HG03066 (cell line): ENCODE measurements at regions not wholly inside any gene's neighbourhood (a gene's known extent, or its start where the extent isn't known, plus 50 kb on each side); places are given as distances from the start of the nearest gene placed in this dataset.
A peak's percentile ranks its signal among the peaks of the same experiment; 100 is the strongest.
"Not testable (repeated sequence)": the region's sequence is repeated elsewhere in the genome, so short reads cannot be mapped to it uniquely, and the experiment has no call there.

Experiments
- ATAC-seq: cut with Tn5 transposase; IDR thresholded peaks from one replicate; pipeline ENCODE4 v1.9.1; 2021; ENCODE audit warnings: low read depth; ENCODE audit not compliant: unreplicated experiment

DNA sequence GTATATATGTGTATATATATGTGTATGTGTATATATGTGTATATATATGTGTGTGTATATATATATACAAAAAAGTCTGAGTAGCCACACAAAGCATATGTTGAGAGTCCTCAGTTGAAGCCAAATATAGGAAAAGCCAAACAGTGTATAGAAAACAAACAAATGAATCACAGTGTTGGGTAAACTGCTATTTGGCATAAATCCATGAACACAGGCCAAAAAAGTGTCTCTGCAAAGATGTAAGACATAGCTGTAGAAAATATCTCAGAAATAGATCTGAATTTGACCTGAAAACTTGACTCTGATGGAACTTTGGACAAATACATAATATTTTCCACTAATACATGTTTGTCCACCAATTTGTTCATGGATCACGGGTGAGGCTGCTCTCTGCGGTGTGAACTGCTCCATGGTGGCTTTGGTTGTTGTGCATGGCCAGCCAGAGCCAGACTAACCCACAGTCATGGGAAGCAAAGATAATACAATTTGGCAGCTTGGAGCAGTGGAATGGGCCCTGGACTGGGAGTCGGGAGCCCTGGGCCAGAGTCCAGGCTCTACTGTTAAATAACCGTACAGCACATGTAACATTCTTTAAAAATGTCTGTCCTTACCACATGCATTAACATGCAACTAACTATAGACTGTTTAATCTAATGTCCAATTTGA is 76.9 kb upstream of the EED start:
- no peak for ATAC-seq

DNA sequence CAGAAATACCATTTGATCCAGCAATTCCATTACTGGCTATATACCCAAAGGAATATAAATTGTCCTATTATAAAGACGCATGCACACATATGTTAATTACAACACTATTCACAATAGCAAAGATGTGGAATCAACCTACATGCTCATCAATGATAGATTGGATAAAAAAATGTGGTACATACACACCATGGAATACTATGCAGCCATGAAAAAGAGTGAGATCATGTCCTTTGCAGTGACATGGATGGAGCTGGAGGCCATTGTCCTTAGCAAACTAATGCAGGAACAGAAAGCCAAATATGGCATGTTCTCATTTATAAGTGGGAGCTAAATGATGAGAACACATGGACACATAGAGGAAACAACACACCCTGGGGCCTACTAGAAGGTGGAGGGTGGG is 78.3 kb upstream of the EED start:
- not testable (repeated sequence) for ATAC-seq

DNA sequence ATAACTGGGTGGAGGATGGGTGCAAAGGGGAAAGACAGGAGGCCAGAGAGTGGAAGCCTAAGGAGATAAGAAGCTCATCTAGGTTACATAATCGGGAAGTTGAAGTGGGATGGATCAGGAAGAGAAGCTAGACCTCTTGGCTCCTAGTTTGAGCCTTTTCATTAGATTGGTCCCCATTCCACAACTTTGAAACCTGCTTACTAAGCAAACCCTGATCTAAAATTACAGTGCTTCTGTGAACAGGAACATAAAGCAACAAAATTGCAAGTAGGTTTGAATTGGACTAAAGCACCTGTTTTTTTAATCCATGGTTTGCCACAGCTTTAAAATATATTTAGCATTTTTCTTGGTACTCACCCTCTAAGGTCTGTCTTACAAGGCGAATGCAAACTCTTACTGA is 80.4 kb upstream of the EED start:
- no peak for ATAC-seq

DNA sequence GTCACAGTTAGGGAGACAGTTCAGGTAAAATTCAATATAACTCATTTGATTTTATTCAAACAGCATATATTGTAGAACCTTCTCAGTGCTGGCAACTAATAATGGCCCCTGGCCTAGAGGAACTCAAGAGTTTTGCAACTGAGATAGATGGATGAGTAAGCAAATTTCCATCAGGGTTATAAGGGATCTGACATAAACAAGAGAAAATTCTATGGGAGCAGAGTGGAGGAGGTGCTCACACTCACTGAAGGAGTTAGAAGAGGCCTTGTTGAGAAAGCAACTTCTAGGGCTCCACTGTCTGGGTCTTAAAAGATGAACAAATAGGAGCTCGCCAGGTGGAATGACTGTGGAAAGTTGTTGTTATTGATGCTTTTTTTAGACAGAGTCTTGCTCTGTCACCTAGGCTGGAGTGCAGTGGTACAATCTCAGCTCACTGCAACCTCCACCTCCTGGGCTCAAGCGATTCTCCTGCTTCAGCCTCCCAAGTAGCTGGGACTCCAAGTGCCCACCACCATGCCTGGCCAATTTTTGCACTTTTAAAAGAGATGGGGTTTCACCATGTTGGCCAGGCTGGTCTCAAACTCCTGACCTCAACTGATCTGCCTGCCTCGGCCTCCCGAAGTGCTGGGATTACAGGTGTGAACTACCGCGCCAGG is 81.2 kb upstream of the EED start:
- not testable (repeated sequence) for ATAC-seq

DNA sequence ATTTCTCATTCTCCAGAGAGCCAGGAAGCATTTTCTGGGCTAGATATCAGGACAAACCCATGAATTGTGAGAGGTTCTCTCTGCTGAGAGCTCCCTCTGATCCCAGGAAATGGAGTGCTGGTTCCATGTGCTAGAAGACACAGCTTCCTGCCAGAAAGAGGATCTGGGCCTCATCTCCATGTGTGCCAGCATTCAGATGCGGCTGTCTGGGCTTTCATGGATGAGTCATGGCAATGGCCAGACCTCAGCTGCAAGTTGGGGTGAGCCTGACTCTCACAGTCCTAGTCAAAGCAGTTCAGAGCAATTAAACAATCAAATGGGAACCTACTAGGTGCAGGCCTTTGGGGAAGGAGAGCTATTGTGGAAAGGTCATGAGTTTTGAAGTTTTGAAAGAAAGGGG is 82.3 kb upstream of the EED start:
- ATAC-seq, result no peak

DNA sequence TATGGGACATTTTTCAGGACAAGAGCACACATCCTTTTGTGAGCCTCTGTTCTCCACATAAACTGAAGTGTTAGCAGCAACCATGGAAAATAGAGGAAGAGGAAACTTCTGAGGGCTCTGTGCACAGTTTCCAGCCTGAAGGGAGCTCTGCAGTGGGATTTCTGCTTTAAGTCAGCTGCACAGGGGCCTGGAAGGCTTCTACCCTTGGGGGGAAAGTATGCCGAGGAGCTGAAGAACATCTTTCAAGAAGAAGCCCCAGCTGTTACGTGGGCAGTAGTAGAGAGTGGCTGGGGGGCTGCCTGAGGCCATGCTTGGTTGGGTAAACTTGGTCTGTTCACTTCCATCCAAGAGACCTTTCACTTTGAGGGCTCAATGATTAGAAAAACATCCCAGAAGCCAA is 82.7 kb upstream of the EED start:
- ATAC-seq, result no peak

DNA sequence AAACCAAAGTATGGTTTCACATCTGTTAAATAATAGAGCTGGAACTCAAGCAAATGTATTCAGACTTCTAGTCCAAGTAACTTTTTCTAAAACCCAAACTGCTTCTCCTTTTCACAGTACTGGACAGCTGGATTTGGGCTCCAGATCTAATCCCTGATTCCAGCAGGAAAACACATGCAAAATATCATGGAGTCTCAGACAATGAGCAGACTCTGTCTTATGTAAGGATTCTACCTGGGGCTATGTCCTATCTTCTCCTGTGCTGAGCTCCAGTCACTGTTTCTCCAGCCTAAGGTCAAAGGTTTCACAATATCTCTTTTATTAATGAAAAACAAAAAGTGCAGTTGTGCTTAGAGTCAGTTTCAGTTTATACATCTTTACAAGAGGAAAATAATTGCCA is 83.2 kb upstream of the EED start:
- ATAC-seq, result no peak

DNA sequence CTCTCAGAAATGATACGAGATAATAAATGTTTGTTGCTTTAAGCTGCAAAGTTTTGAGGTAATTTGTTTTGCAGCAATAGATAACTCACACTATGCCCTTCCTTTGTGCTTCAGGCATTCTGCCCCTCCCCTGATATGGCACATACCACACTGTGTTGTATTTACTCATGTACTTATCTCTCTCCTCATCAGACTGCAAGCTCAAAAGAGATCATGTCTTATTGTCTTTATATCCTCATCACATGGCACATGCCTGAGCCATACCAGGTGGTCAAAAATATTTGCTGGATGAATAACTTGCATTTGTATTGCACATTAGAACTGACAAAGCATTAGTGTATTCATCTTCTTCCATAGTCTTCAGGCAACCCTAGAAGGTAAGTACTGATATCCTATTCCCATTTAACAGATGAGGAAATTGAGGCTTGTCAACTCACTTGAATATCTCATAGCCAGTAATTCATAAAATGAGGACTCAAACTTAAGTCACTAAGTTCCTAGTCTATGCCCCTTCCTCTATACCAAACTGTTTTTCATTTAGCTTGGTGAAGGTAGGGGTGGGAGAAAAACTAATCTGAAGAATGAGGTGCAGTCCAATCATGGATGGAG is 83.9 kb upstream of the EED start:
- no peak for ATAC-seq

DNA sequence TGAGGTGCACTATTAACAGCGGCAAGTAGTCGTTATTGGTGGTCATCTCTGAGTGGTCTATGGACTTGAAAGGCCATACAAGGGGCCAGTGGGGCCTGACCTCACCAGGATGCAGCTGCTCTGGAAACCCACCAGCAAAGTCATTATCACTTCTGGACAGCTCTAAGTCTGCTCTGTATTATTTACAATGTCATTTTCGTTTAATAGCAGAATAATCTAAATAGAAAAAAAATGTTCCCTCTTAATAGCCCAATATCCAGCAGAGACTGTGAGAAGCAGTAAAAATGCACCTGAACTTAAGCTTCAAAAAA is 85.0 kb upstream of the EED start:
- no peak for ATAC-seq

DNA sequence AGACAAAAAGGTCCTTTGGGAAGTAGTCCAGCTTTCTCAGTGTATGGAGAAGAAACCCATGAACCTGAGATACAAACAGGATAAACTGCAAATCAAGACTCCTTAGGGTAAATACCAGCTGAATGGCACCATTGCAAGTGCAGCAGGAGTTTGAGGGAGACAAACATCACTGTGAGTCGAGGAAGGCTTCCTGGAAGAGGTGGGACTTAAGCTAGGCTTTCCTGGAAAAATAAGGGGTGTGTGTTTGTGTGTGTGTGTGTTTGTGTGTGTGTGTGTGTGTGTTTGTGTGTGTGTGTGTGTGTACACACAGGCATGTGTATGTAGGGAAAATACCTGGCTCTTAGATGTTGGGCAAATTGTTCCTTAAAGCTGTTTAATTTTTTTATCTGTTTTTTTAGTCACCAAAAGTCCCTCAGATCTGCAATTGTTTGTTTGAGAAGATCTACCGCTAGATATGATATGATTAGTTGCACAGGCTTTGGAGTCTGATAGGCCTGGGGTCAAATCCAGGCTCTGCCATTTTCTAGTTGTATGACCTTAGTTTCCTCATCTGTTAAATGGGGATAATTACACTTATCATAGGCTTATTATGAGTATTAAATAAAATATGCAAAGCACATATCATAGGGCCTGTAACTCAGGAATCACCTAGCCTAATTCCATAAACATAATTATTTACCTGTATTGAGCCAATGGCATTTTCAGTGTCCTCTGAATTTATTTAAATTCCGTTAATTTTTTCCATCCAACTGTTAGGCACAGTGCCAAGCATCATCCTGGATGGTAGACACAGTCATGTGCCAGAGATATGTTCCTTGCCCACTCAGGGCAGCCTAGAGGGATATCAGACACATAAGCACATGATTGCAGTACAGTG is 85.6 kb upstream of the EED start:
- ATAC-seq, result no peak

DNA sequence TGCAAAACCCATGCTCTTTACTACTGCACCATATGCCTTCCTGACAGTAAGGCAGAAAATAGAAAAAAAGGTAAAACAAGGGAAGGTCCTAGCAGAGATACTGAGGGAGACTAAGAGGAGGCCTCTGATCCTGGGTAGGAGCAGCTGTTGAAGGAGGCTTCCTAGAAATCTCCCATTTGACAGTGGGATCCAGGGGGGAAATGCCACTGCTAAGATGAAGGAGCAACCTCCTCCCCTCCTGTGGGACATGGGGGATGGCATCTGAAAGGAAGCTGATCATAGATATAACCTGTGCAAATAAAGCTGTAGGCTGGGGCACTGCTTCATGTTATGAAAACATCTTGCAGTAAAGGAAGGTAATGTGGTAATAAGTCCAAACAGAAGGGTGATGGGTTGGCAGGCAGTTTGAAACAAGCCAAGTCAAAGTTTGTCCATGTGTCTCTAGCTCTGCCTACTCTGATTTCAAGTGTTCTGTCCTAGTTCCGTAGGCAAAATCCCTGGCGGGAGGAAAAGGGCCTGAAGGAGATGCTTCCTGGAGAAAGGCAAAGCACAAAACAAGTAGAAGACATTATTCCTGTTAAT is 86.7 kb upstream of the EED start:
- no peak for ATAC-seq

DNA sequence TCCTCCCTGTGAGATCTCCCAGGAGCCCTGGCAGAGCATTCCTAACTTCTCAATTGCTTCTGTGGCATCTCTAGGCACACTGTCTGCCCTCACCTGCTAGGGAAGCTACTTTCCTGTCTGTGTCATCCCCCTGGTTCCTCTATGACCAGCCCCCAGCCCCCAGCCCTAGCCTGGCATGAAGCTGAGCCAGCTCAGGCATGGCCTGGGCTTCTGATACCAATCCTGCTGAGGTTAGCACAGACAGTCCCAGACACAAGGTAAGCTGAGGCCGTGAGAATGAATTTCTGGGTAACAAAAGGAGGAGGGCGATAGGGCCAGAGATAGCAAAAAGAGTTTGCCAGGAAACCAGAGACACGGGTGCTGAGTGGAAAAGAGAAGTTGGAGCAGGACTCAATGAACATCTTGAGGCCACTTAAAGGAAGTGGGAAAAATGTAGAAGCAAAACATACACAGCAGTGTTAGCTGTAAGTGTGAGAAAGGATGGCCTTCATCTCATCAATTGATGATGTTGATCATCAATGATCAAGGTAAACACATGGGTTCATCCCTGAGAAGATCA is 87.6 kb upstream of the PICALM start:
- ATAC-seq, result no peak

DNA sequence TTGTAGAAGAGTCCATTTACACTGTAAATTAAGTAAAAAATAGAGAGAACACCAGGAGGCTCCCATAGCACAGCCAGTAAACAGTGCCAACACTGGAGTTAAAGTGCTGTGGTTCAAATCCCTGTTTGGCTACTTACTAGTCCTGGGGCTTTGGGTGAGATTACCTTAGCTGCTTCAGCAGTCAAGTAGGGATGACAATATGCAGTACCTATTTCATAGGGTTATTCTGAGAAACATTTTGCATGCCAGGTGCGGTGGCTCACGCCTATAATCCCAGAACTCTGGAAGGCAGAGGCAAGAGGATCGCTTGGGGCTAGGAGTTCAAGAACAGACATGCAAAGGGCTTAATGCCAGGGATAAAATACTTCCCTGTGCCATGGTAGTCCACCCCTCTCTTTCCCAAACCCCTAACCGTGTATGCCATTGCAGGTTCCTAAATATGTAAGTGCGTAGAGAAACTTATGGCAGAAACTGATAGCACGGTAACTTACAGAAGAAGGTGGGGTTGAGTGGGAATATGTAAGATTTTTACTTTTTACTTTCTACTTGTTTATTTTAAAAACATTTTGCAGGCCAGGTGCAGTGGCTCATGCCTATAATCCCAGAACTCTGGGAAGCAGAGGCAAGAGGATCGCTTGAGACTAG is 86.4 kb upstream of the PICALM start:
- no peak for ATAC-seq

DNA sequence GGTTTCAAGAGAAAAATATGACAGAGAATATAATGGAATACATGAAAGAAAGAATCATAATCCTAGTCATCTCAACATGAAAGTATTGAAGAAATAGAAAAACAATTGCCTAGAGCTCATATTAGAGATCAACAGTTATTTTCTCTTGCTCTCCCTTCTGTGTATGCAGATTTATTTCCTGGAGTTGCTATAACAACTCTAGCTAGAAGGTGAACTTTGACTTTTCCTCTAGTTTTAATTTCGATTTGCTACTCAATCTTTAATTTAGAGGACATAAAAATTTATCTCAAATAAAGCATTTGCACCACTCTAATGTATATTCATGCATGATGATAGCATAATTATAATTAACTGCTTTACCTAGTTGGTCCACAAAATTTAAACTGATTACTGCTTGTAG is 84.6 kb upstream of the PICALM start:
- no peak for ATAC-seq

DNA sequence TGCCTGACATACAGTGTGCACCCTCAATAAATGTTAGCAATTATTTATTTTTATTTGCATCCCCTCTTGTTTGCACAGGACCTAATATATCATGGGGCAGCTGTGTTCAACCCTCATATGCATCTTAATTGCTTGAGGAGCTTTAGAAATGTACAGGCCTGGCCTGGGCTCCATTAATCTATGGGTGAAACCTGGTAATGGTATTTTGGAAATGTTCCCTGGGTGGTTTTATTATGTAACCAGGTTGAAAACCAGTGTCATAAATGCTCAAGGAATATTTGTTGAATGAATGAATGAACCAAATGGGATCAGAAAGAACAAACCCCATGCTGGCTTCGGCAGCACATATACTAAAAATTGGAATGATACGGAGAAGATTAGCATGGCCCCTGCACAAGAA is 84.0 kb upstream of the PICALM start:
- no peak for ATAC-seq

DNA sequence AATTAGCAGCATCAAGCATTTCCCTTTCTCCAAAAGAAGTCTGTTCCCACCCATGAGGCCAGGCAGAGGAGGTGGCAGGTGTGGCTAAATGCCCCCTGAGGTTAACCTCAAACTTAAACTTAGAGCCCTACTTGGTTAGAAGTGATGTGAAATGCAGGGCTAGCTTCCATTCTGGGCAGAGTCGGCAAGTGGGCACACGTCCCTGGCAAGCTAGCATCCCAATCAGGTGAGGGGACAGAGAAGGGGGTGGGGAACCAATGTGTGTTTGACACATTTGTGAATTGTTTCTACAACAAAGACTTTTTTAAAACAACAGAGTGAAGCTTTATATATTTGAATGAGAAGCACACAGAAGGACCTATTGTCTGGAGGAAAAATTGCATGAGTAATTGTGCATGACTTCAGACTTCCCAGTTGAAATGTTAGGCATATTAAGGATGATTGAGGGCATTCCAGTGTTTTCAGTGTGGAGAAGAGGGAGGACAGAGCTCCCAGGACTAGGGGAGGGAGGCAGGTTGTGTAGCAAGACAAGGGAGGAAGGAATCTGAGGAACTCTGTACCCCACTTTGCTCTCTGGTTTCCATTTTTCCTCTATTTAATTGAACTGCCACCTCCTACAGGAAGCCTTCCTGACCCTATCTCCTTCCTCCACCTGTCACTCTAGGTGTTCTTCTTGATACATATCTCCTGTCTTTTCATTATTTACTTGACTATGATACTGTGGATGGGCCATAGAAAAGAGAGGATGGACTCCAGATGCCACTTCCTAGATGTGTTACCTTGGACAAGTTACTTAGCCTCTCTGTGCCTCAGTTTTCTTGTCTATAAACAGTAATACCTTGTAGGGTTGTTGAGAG is 83.3 kb upstream of the PICALM start:
- ATAC-seq, result peak; percentile 33

DNA sequence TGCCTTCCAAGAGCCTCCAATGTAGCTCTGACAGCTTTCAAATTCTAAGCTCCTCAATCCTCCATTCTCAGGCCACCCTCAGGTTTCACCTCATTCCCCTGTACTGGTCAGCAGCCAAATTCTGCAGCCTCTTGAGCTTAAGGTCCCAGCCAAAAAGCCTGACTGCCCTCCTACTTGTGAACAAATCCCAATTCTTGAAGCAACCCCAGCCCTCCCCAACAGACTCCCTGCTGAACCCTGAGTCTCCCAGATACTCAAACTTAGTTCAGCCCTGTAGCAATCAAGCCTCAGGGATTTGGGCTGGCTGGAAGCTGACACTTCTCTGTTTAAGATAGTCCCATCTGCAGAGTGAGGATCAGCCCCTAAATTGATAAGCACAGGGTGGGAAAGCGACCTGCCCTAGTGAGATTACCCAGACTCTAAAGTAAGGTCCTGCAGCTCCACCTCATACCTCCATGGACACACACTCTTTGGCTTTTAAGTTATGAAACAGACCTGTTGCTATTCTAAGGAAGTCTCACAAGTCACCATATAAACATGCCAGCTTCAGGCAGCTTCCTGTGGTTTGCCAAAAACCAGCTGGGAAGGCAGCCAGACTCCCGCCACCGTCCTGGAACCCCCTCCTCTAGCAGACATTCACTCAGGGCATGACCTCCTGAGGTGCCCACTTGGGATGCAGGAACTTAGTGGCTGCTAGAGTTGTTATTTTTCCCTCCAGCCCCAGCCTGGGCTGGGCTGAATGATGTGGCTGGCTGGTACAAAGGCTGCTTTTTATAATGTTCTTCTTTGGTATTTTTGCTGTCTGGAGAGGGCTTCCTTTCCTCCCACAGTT is 82.5 kb upstream of the PICALM start:
- peak; percentile 57 for ATAC-seq

DNA sequence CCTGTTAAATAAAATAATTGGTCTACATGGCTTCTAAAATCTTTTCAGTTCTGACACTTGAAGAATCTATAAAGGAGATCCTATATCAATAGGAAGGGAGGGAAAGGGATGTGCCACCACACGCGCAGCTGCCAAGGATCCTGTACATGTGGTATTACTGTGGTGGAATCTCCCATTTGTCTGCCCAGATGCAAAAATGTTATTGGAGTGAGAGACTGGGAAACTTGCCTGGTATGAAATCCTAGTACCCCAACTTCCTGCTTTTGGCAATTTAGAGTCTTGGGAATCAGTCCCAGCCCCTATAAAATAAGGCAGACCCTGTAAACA is 81.9 kb upstream of the PICALM start:
- ATAC-seq, result no peak

DNA sequence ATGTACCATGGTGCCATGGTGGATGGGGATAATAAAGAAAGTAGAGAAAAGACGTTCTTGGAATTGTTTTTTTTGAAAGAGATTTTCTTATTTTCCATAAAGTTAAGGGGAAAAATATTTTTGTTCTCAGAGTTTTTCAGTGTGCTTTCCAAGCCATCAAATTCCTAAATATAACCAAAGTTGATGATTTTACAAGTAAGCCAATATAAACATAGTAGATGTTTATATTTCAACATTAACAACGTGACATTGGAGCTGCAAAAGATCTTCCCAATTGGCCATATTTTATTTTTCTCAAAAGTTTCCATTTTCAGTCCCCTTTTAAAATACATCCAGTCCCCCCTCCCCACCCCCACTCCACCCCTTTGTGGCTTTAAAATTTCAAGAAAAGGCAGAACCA is 80.9 kb upstream of the PICALM start:
- no peak for ATAC-seq
